ENCODE measurements at regions not wholly inside any gene's neighbourhood (a gene's known extent, or its start where the extent isn't known, plus 50 kb on each side); places are given as distances from the start of the nearest gene placed in this dataset.

GRCh38 chr1:59135761-59136255 is 161.1 kb upstream of the FGGY start:
- H3K36me3 ChIP-seq: no peaks in the 10 kb centered on the region
- no peak overlapping the region for H3K4me3 ChIP-seq
- H3K9me3 ChIP-seq: no peaks in the 10 kb centered on the region
- DNase-seq: no peak
- intact Hi-C loops (cut with DNase I; ENCODE audit: low total_unique reads): no loop called here
- TF ChIP-seq POLR2A (IDR thresholded peaks at IDR 0.05) (no peak), POLR2AphosphoS5 (IDR thresholded peaks at IDR 0.05) (no peak), CTCF (IDR thresholded peaks at IDR 0.05 in 8 of 11, conservative IDR thresholded peaks at IDR 0.05 in 3 of 11) (no peak)
- H3K27ac ChIP-seq: no peak overlapping the region
- no peaks in the 10 kb centered on the region for H3K27me3 ChIP-seq (replicated peaks in 1 of 7)
- H3K4me1 ChIP-seq: peaks cover 0 to 27% (median 11%) of the 10 kb centered on the region in 6 donors
- WGBS, 5 donors: 72 to 100% (median 97%) methylated on average over 1 of the region's 1 CpG

- WGBS, 5 donors: 56 to 74% (median 67%) methylated on average over 8 of the region's 8 CpGs
Observed at GRCh38 chr1:59136541-59137275, 160.2 kb upstream of the FGGY start.

GRCh38 chr1:59137276-59137615 is 159.6 kb upstream of the FGGY start:
- 83 to 92% (median 86%) methylated on average over 3 of the region's 3 CpGs for WGBS, 5 donors
- no peak for TF ChIP-seq POLR2A (IDR thresholded peaks at IDR 0.05)
- TF ChIP-seq CTCF (IDR thresholded peaks at IDR 0.05 in 8 of 11, conservative IDR thresholded peaks at IDR 0.05 in 3 of 11): no peak
- TF ChIP-seq POLR2AphosphoS5 (IDR thresholded peaks at IDR 0.05): no peak
- intact Hi-C loops (cut with DNase I; ENCODE audit: low total_unique reads): no loop called here
- no peak for DNase-seq
- Histone ChIP-seq H3K27ac (no peak overlapping the region), H3K4me1 (peaks cover 3 to 38% (median 18%) of the 10 kb centered on the region in 6 donors), H3K36me3 (no peaks in the 10 kb centered on the region), H3K9me3 (no peaks in the 10 kb centered on the region), H3K4me3 (no peak overlapping the region), H3K27me3 (replicated peaks in 1 of 7) (no peaks in the 10 kb centered on the region)

More at GRCh38 chr1:59136541-59137275, 160.2 kb upstream of the FGGY start:
- H3K4me1 ChIP-seq: peaks cover 3 to 35% (median 18%) of the 10 kb centered on the region in 6 donors
- no peak overlapping the region for H3K27ac ChIP-seq
- TF ChIP-seq POLR2AphosphoS5 (IDR thresholded peaks at IDR 0.05) (no peak), CTCF (IDR thresholded peaks at IDR 0.05 in 8 of 11, conservative IDR thresholded peaks at IDR 0.05 in 3 of 11) (no peak), POLR2A (IDR thresholded peaks at IDR 0.05) (no peak)
- intact Hi-C loops (cut with DNase I; ENCODE audit: low total_unique reads): no loop called here
- H3K9me3 ChIP-seq: no peaks in the 10 kb centered on the region
- no peaks in the 10 kb centered on the region for H3K36me3 ChIP-seq
- DNase-seq: no peak
- H3K27me3 ChIP-seq (replicated peaks in 1 of 7): no peaks in the 10 kb centered on the region
- no peak overlapping the region for H3K4me3 ChIP-seq

- intact Hi-C loops (cut with DNase I; ENCODE audit: low total_unique reads): no loop called here
- H3K36me3 ChIP-seq: no peaks in the 10 kb centered on the region
- H3K27me3 ChIP-seq (replicated peaks in 1 of 7): no peaks in the 10 kb centered on the region
- peaks cover 3 to 45% (median 21%) of the 10 kb centered on the region in 6 donors for H3K4me1 ChIP-seq
- no peaks in the 10 kb centered on the region for H3K9me3 ChIP-seq
- 68 to 93% (median 89%) methylated on average over 4 of the region's 4 CpGs for WGBS, 5 donors
- no peak overlapping the region for H3K27ac ChIP-seq
- no peak for TF ChIP-seq CTCF (IDR thresholded peaks at IDR 0.05 in 8 of 11, conservative IDR thresholded peaks at IDR 0.05 in 3 of 11)
- TF ChIP-seq POLR2A (IDR thresholded peaks at IDR 0.05): no peak
- no peak for TF ChIP-seq POLR2AphosphoS5 (IDR thresholded peaks at IDR 0.05)
- no peak overlapping the region for H3K4me3 ChIP-seq
- no peak for DNase-seq
Observed at GRCh38 chr1:59137968-59138367, 158.9 kb upstream of the FGGY start.

All from spleen (tissue), 11 donors.